D721Med (cell line): ENCODE measurements at regions not wholly inside any gene's neighbourhood (a gene's known extent, or its start where the extent isn't known, plus 50 kb on each side); places are given as distances from the start of the nearest gene placed in this dataset.

Source experiments
- DNase-seq: peaks from one replicate; pipeline ENCODE4 v3.0.0; 2011; ENCODE audit warnings: low spot score; ENCODE audit not compliant: insufficient read length
- FAIRE-seq: peaks from 2 replicates; lab custom pipeline; 2011; peaks lifted over from hg19 to GRCh38; lab: Jason Lieb, UNC
- CTCF ChIP-seq: IDR thresholded peaks from 2 replicates; pipeline ENCODE4 v1.5.1; 2012; ENCODE audit warnings: mild to moderate bottlenecking, control low read depth; ENCODE audit not compliant: insufficient read depth; ENCODE audit errors: missing control alignments

DNA sequence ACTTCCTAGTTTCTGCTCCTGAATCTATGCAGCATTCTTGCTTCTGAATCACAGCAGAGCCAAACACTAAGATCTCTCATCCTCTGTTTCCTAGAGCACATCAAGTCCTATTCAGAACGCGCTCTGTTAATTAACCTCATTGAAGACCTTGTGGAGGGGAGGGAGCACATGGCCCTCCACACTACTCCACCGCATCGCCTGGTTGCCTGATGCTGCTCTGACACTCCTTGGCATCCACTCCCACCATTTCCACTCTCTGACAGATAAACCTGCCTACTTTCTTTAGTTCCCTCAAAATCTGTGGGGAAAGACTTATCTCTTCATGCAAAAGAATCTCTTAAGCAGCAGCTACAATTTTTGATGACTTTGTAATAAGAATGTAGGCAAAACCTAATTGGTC is 802.3 kb upstream of the GYPC start:
- FAIRE-seq (no peak), DNase-seq (no peak)
- no peak for TF ChIP-seq CTCF

GRCh38 chr2:125855204-125855603 is 800.8 kb upstream of the GYPC start:
- FAIRE-seq (no peak), DNase-seq (no peak)
- TF ChIP-seq CTCF, result no peak

GRCh38 chr2:125857971-125858794 is 797.8 kb upstream of the GYPC start:
- FAIRE-seq (no peak), DNase-seq (no peak)
- no peak for TF ChIP-seq CTCF

- no peak for DNase-seq
- no peak for TF ChIP-seq CTCF
- no peak for FAIRE-seq
Measured at GRCh38 chr2:125861461-125861860, 794.5 kb upstream of the GYPC start.

GRCh38 chr2:125867908-125868307 is 788.0 kb upstream of the GYPC start:
- DNase-seq (no peak), FAIRE-seq (no peak)
- TF ChIP-seq CTCF, result no peak

- TF ChIP-seq CTCF, result no peak
- FAIRE-seq (no peak), DNase-seq (no peak)
Measured at GRCh38 chr2:125870264-125870663, 785.7 kb upstream of the GYPC start.

DNA sequence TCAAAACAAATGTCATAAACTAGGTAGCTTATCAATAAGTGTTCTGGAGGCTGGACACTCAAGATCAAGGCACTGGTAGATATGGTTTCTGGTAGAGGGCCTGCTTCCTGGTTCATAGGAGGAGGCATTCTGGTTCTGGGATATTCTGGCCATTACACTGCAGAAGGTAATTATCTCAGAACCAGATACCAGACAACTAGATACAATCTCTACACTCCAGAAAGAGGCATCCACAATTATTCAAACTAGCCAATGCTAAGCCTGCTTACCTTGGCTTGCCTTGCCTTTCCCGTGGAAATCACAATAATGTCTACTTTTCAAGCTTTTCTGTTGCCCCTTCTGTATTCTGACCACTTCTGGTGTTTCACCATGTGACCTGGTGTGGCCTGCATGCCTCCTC is 785.2 kb upstream of the GYPC start:
- DNase-seq, result no peak
- FAIRE-seq, result no peak
- no peak for TF ChIP-seq CTCF
